SK-N-SH (cell line): ENCODE measurements at regions not wholly inside any gene's neighbourhood (a gene's known extent, or its start where the extent isn't known, plus 50 kb on each side); places are given as distances from the start of the nearest gene placed in this dataset.

Source experiments
- CHD2 ChIP-seq: fragments of 150-350 bp; IDR thresholded peaks from 2 replicates; pipeline ENCODE4 v1.6.1; 2018; ENCODE audit warnings: low read length; ENCODE audit not compliant: partially characterized antibody
- CTCF ChIP-seq: fragments of 200-600 bp; sonication (generic); IDR thresholded peaks from 2 replicates; pipeline ENCODE4 v1.6.1; 2017; ENCODE audit warnings: antibody characterized with exemption, mild to moderate bottlenecking, moderate library complexity
- EZH2phosphoT487 ChIP-seq: fragments of 200-600 bp; sonication (generic); IDR thresholded peaks from 2 replicates; pipeline ENCODE4 v1.6.1; 2017; ENCODE audit warnings: low read depth, mixed run types, mild to moderate bottlenecking, antibody characterized with exemption, moderate library complexity, borderline replicate concordance
- GABPA ChIP-seq: IDR thresholded peaks from 2 replicates; pipeline ENCODE4 v1.4.0; 2012; ENCODE audit warnings: low read depth, mild to moderate bottlenecking
- MAX ChIP-seq: IDR thresholded peaks from 2 replicates; pipeline ENCODE4 v1.4.0; 2012; ENCODE audit warnings: low read depth
- MXI1 ChIP-seq: IDR thresholded peaks from 2 replicates; pipeline ENCODE4 v1.6.1; 2012; ENCODE audit warnings: mild to moderate bottlenecking, low read depth, low read length, improper control_type of control experiment
- REST ChIP-seq: IDR thresholded peaks from 2 replicates; pipeline ENCODE4 v1.6.1; 2012; ENCODE audit warnings: mild to moderate bottlenecking, low read depth, low read length, moderate library complexity
- RXRA ChIP-seq: IDR thresholded peaks from 2 replicates; pipeline ENCODE4 v1.4.0; 2012; ENCODE audit warnings: low read depth, mild to moderate bottlenecking, borderline replicate concordance
- SIN3A ChIP-seq: IDR thresholded peaks from 2 replicates; pipeline ENCODE4 v1.6.1; 2012; ENCODE audit warnings: low read depth, mild to moderate bottlenecking, low read length, moderate library complexity, borderline replicate concordance
- TAF1 ChIP-seq: IDR thresholded peaks from 2 replicates; pipeline ENCODE4 v1.6.1; 2012; ENCODE audit warnings: low read depth, mild to moderate bottlenecking, low read length, moderate library complexity, borderline replicate concordance
- USF2 ChIP-seq: fragments of 150-350 bp; IDR thresholded peaks from 2 replicates; pipeline ENCODE4 v1.6.1; 2017; ENCODE audit warnings: antibody characterized with exemption, low read length, low read depth, borderline replicate concordance

- TF ChIP-seq CTCF (no peak), RXRA (no peak), MXI1 (no peak), MAX (no peak), USF2 (no peak), REST (no peak), SIN3A (no peak), EZH2phosphoT487 (no peak), CHD2 (no peak), TAF1 (no peak), GABPA (no peak)
These were observed 184.9 kb downstream of the SMC2 start for GRCh38 chr9:104278929-104279496.
